Gastroesophageal sphincter (tissue), 4 donors: ENCODE measurements at regions not wholly inside any gene's neighbourhood (a gene's known extent, or its start where the extent isn't known, plus 50 kb on each side); places are given as distances from the start of the nearest gene placed in this dataset.

Experiments
- ATAC-seq: fragments of 150-250 bp; one replicate; pipeline ENCODE4 v1.9.1; 2016; ENCODE audit warnings: mild to moderate bottlenecking, moderate library complexity
- H3K27ac ChIP-seq, 4 donors: fragments of 200-600 bp; sonication (generic) in 3 of 4; 1 replicate in 3 of 4; 2 replicates in 1 of 4; pipeline ENCODE4 v1.5.1; 2016 to 2019
- H3K27me3 ChIP-seq: fragments of 200-600 bp; sonication (generic); one replicate; pipeline ENCODE4 v1.5.1; 2019
- H3K36me3 ChIP-seq, 2 donors: fragments of 200-600 bp; sonication (generic); one replicate each; pipeline ENCODE4 v1.5.1; 2019; ENCODE audit warnings: control low read depth in 1 of 2
- H3K4me1 ChIP-seq, 3 donors: fragments of 200-600 bp; sonication (generic); 1 replicate in 2 of 3; 2 replicates in 1 of 3; pipeline ENCODE4 v1.5.1; 2016 to 2019; ENCODE audit warnings: control low read depth in 2 of 3
- H3K4me3 ChIP-seq, 2 donors: fragments of 200-600 bp; sonication (generic); one replicate each; pipeline ENCODE4 v1.5.1; 2019; ENCODE audit warnings: mild to moderate bottlenecking in 1 of 2, moderate library complexity in 1 of 2
- H3K9me3 ChIP-seq, 3 donors: fragments of 200-600 bp; sonication (generic); one replicate each; pipeline ENCODE4 v1.5.1; 2017 to 2019; ENCODE audit warnings: control low read depth in 2 of 3
- EP300 ChIP-seq: sonication (generic); formaldehyde crosslinking; IDR thresholded peaks from one replicate; pipeline ENCODE4 v1.6.1; 2017; ENCODE audit warnings: antibody characterized with exemption, mild to moderate bottlenecking
- POLR2A ChIP-seq, 2 donors: fragments of 450-650 bp; IDR thresholded peaks; one replicate each; pipeline ENCODE4 v1.6.1; 2017; ENCODE audit warnings: antibody characterized with exemption in 2 of 2, mild to moderate bottlenecking in 2 of 2, moderate library complexity in 1 of 2
- POLR2AphosphoS5 ChIP-seq: sonication (generic); formaldehyde crosslinking; IDR thresholded peaks from one replicate; pipeline ENCODE4 v1.6.1; 2017; ENCODE audit warnings: antibody characterized with exemption
- WGBS, 2 donors: methylation state at CpG; one replicate each; pipeline ENCODE4 v1.1.5; 2018; ENCODE audit warnings: low coverage in 1 of 2; 5-methylcytosine and 5-hydroxymethylcytosine counted together
- TF ChIP-seq, protein P1 (sequence below), 4 experiments: fragments of 200-600 bp in 2 of 4; fragments of 450-650 bp in 2 of 4; sonication (generic) in 1 of 4; IDR thresholded peaks; one replicate each; pipeline ENCODE4 v1.5.1; 2017 to 2019; ENCODE audit warnings: antibody characterized with exemption in 4 of 4, mild to moderate bottlenecking in 2 of 4, moderate library complexity in 2 of 4

DNA sequence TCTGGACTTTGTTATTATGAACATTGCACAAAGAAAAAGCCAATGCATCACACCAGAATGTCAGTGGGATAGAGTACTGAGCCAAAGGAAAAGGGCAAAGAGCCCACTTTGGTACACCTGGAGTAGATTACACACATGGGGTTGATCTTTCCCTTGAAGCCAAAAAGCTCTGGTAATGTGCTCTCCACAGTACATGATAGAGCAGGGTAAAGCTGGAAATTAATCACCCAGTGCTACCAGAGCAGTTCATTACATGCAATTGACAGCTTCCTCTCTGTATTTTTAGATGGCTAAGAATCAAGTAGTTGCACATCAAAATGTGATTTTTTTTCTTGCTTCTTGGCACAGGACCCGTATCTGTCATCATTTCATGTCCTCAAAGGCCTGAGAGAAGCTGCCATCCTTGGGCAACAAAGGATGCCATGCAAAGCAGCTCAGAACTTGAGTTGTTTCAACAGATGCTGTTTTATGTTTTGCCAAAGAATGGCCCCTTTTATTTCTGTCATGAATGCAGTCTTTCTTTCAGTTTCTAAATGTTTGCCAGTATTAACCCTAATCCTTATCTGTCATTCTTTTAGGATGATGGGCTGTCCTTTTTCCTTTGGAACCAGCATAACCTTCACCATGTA is 88.1 kb downstream of the HDGFL1 start:
- H3K9me3 ChIP-seq: no peaks in the 10 kb centered on the region
- H3K27me3 ChIP-seq: no peaks in the 10 kb centered on the region
- no peaks in the 10 kb centered on the region for H3K36me3 ChIP-seq
- WGBS, 2 donors: 70% methylated on average over 1 of the region's 1 CpG; no CpG with 5 or more reads in 1 of the 2 donors
- no peak for TF ChIP-seq EP300
- TF ChIP-seq POLR2AphosphoS5: no peak
- TF ChIP-seq, protein P1, sequence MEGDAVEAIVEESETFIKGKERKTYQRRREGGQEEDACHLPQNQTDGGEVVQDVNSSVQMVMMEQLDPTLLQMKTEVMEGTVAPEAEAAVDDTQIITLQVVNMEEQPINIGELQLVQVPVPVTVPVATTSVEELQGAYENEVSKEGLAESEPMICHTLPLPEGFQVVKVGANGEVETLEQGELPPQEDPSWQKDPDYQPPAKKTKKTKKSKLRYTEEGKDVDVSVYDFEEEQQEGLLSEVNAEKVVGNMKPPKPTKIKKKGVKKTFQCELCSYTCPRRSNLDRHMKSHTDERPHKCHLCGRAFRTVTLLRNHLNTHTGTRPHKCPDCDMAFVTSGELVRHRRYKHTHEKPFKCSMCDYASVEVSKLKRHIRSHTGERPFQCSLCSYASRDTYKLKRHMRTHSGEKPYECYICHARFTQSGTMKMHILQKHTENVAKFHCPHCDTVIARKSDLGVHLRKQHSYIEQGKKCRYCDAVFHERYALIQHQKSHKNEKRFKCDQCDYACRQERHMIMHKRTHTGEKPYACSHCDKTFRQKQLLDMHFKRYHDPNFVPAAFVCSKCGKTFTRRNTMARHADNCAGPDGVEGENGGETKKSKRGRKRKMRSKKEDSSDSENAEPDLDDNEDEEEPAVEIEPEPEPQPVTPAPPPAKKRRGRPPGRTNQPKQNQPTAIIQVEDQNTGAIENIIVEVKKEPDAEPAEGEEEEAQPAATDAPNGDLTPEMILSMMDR (IDR thresholded peaks at IDR 0.05): no peak
- no peak for TF ChIP-seq POLR2A (IDR thresholded peaks at IDR 0.05)
- H3K4me3 ChIP-seq: no peak overlapping the region
- no peak overlapping the region for H3K27ac ChIP-seq
- ATAC-seq: no peak
- H3K4me1 ChIP-seq: peaks cover 0 to 17% (median 0%) of the 10 kb centered on the region in 3 donors

DNA sequence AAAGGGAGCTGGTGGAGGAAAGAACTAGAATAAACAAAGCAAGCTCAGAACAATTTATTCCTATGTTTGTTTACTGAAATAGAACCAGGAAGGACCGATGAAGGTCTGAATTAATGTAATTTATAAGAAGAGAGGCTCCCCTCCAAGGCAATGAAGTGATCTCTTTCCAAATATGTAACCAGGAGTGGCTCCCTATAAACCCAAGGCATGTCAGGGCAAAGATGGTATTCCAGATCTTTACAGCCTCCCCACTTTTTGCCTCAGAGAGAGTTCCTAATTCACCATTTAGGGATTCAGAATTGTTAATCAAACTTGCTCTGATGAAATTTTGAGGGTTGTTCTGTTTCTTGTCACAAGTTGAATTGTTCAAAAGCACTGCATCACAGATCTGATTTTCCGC is 88.8 kb downstream of the HDGFL1 start:
- Histone ChIP-seq H3K36me3 (no peaks in the 10 kb centered on the region), H3K27me3 (no peaks in the 10 kb centered on the region), H3K27ac (no peak overlapping the region), H3K4me3 (no peak overlapping the region), H3K9me3 (no peaks in the 10 kb centered on the region), H3K4me1 (peaks cover 0 to 17% (median 0%) of the 10 kb centered on the region in 3 donors)
- 50 to 64% methylated on average over 2 of the region's 2 CpGs for WGBS, 2 donors
- no peak for ATAC-seq
- no peak for TF ChIP-seq EP300
- no peak for TF ChIP-seq POLR2A (IDR thresholded peaks at IDR 0.05)

DNA sequence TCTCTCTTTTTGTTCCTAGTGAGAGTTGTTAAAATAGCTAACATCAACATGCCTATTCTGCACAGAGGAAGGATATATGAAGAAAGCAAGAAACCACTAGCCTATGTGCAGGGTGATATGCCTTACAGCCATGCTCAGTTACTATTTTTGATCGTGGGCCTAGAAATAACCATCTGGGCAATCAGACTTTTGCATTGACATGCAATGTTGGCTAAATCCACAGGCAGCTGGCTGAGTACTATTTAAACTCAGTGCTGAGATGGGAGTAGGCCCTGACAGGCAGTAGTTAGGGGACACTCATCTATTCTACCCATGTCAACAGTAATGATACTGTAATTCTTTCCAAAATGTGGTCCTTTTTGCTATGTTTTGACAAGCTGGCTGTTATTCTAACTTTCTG is 89.6 kb downstream of the HDGFL1 start:
- Histone ChIP-seq H3K27ac (no peak overlapping the region), H3K36me3 (no peaks in the 10 kb centered on the region), H3K4me1 (peaks cover 0 to 14% (median 0%) of the 10 kb centered on the region in 3 donors), H3K27me3 (no peaks in the 10 kb centered on the region), H3K4me3 (no peak overlapping the region), H3K9me3 (no peaks in the 10 kb centered on the region)
- 78 to 80% methylated on average over 1 of the region's 1 CpG for WGBS, 2 donors
- ATAC-seq: no peak
- no peak for TF ChIP-seq POLR2AphosphoS5
- no peak for TF ChIP-seq POLR2A (IDR thresholded peaks at IDR 0.05)
- TF ChIP-seq, protein P1 (IDR thresholded peaks at IDR 0.05): no peak
- no peak for TF ChIP-seq EP300

DNA sequence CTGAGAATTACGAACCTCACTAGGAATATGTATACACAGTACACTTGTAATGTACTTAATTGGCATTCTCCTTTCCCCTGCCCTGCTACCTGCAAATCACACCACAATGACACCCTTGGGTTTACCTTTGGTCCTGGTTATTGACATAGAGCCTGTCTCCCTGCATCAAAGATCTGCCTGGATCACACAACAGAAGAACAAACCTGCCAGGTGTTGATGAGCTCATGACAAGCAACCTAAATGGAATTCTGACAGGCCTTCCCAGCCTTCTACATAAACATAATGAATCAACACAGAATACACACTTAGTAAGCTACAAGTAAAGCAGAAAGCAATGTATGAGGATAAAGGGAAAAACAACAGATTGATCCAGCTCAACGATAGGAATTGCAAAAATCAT is 95.6 kb downstream of the HDGFL1 start:
- TF ChIP-seq POLR2A (IDR thresholded peaks at IDR 0.05) (no peak), EP300 (no peak), POLR2AphosphoS5 (no peak)
- TF ChIP-seq, protein P1 (IDR thresholded peaks at IDR 0.05): no peak
- H3K4me1 ChIP-seq: no peaks in the 10 kb centered on the region
- H3K36me3 ChIP-seq: no peaks in the 10 kb centered on the region
- 91 to 100% methylated on average over 2 of the region's 2 CpGs for WGBS, 2 donors
- H3K9me3 ChIP-seq: no peaks in the 10 kb centered on the region
- no peak overlapping the region for H3K27ac ChIP-seq
- no peak for ATAC-seq
- H3K4me3 ChIP-seq: no peak overlapping the region
- H3K27me3 ChIP-seq: no peaks in the 10 kb centered on the region

DNA sequence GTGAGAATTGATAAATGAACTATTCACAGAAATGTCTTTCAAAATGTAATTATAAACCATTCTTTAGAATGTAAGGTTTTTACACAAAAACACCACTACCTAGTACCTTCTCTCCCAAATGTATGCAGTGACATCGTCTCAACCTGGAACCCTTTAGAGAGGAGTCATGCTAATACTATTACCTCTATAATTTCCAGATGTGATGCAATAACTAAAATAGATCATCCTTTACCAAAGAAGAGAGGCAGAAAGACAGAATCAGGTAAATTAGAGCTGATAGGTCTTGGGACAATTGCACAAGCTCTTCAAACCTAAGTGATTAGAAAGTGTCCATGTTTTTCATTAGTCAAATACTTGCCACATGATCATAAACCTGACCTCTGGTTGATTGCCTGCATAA is 96.7 kb downstream of the HDGFL1 start:
- 83 to 100% methylated on average over 1 of the region's 1 CpG for WGBS, 2 donors
- no peak for TF ChIP-seq POLR2AphosphoS5
- TF ChIP-seq POLR2A (IDR thresholded peaks at IDR 0.05): no peak
- TF ChIP-seq EP300: no peak
- TF ChIP-seq, protein P1 (IDR thresholded peaks at IDR 0.05): no peak
- H3K4me3 ChIP-seq: no peak overlapping the region
- no peaks in the 10 kb centered on the region for H3K36me3 ChIP-seq
- no peak for ATAC-seq
- H3K9me3 ChIP-seq: no peaks in the 10 kb centered on the region
- no peak overlapping the region for H3K27ac ChIP-seq
- H3K4me1 ChIP-seq: peaks cover 0 to 7% (median 0%) of the 10 kb centered on the region in 3 donors
- H3K27me3 ChIP-seq: no peaks in the 10 kb centered on the region
